Endothelial cell of umbilical vein (primary cell): ENCODE measurements at regions not wholly inside any gene's neighbourhood (a gene's known extent, or its start where the extent isn't known, plus 50 kb on each side); places are given as distances from the start of the nearest gene placed in this dataset.

Source experiments
- BruUV-seq: library from RNA; stranded (reverse); fragments of 400-500 nt; replicated peaks from 2 replicates; lab custom pipeline; 2021; lab: Mats Ljungman, UMichigan
- CTCF ChIA-PET: fragments of 300-600, 350-600 bp; sonication (Branson Sonifier 250); formaldehyde crosslinking; loops from one replicate; lab custom pipeline; 2021; ENCODE audit warnings: antibody characterized with exemption, inconsistent platforms; lab: Charles Lee
- POLR2A ChIA-PET: fragments of 300-600, 350-600 bp; sonication (Branson Sonifier 250); formaldehyde crosslinking; loops from one replicate; lab custom pipeline; 2021; ENCODE audit warnings: antibody characterized with exemption, inconsistent platforms; lab: Charles Lee
- DNase-seq: peaks from one replicate; pipeline ENCODE4 v3.0.0-alpha.2; 2011; ENCODE audit warnings: low read depth, low spot score
- FAIRE-seq: peaks from 2 replicates; lab custom pipeline; 2011; peaks lifted over from hg19 to GRCh38; lab: Jason Lieb, UNC
- H2AFZ ChIP-seq: 2 replicates; pipeline ENCODE4 v1.6.0; 2012; ENCODE audit warnings: low read depth, low read length, control low read depth, inconsistent platforms
- H3K27ac ChIP-seq: 2 replicates; pipeline ENCODE4 v1.5.1; 2011; ENCODE audit warnings: low read depth, mild to moderate bottlenecking, control low read depth, low read length, moderate library complexity; ENCODE audit not compliant: insufficient read depth
- H3K27me3 ChIP-seq, 2 experiments: 2 replicates each; pipeline versions ENCODE4 v1.6.0 to v1.6.1; 2011; ENCODE audit warnings: low read length in 2 of 2, mixed read lengths in 1 of 2; ENCODE audit not compliant: control insufficient read depth in 2 of 2, insufficient read depth in 2 of 2
- H3K36me3 ChIP-seq, 2 experiments: 2 replicates in 1 of 2; 3 replicates in 1 of 2; pipeline ENCODE4 v1.5.1; 2011; ENCODE audit warnings: low read length in 2 of 2, mild to moderate bottlenecking in 1 of 2, moderate library complexity in 1 of 2; ENCODE audit not compliant: control insufficient read depth in 2 of 2, insufficient read depth in 2 of 2; ENCODE audit errors: extremely low read depth in 1 of 2
- H3K4me1 ChIP-seq: 3 replicates; pipeline ENCODE4 v1.5.1; 2011; ENCODE audit warnings: mild to moderate bottlenecking, low read length; ENCODE audit not compliant: control insufficient read depth, insufficient read depth; ENCODE audit errors: extremely low read depth
- H3K4me2 ChIP-seq: 2 replicates; pipeline ENCODE4 v1.6.1; 2011; ENCODE audit warnings: low read length, control low read depth, mixed read lengths; ENCODE audit not compliant: insufficient read depth
- H3K4me3 ChIP-seq, 3 experiments: fragments of 200-600 bp in 1 of 3; sonication (generic), shearing (Covaris generic) in 1 of 3; replicated peaks in 1 of 3; 2 replicates each; pipeline ENCODE4 v1.5.1; 2011 to 2016; ENCODE audit warnings: control low read depth in 3 of 3, low read length in 3 of 3, mild to moderate bottlenecking in 2 of 3, inconsistent platforms in 1 of 3, low read depth in 1 of 3, moderate library complexity in 1 of 3; ENCODE audit not compliant: insufficient read depth in 1 of 3
- H3K79me2 ChIP-seq: 2 replicates; pipeline ENCODE4 v1.6.0; 2012; ENCODE audit warnings: low read length, inconsistent platforms; ENCODE audit not compliant: control insufficient read depth, insufficient read depth
- H3K9ac ChIP-seq: replicated peaks from 2 replicates; pipeline ENCODE3; 2011; ENCODE audit warnings: low read length, control low read depth; ENCODE audit not compliant: insufficient read depth; ENCODE audit errors: extremely low read depth
- H3K9me1 ChIP-seq: replicated peaks from 3 replicates; pipeline ENCODE4 v1.6.0; 2011; ENCODE audit warnings: mild to moderate bottlenecking, low read length; ENCODE audit not compliant: control insufficient read depth, insufficient read depth; ENCODE audit errors: extremely low read depth
- H3K9me3 ChIP-seq: replicated peaks from 2 replicates; pipeline ENCODE4 v1.5.1; 2012; ENCODE audit warnings: low read length, inconsistent platforms; ENCODE audit not compliant: control insufficient read depth, insufficient read depth
- H4K20me1 ChIP-seq: replicated peaks from 2 replicates; pipeline ENCODE3; 2011; ENCODE audit warnings: mild to moderate bottlenecking, low read length; ENCODE audit not compliant: control insufficient read depth, insufficient read depth; ENCODE audit errors: extremely low read depth
- CTCF ChIP-seq, 2 donors: IDR thresholded peaks; 1 replicate in 1 of 2; 2 replicates in 1 of 2; pipeline ENCODE4 v1.5.1; 2011; ENCODE audit warnings: low read length in 2 of 2, mild to moderate bottlenecking in 2 of 2, moderate library complexity in 2 of 2, control low read depth in 1 of 2, inconsistent platforms in 1 of 2, low read depth in 1 of 2; ENCODE audit not compliant: insufficient read depth in 1 of 2; ENCODE audit errors: extremely low read depth in 1 of 2
- EZH2 ChIP-seq: IDR thresholded peaks from 2 replicates; pipeline ENCODE4 v1.6.1; 2012; ENCODE audit warnings: borderline replicate concordance, low read depth, mild to moderate bottlenecking, moderate library complexity, low read length, inconsistent platforms; ENCODE audit not compliant: severe bottlenecking
- FOS ChIP-seq: IDR thresholded peaks from 2 replicates; pipeline ENCODE4 v1.6.1; 2011; ENCODE audit warnings: mild to moderate bottlenecking, low read length, moderate library complexity, borderline replicate concordance; ENCODE audit not compliant: insufficient read depth
- GATA2 ChIP-seq: IDR thresholded peaks from 2 replicates; pipeline ENCODE4 v1.7.0; 2011; ENCODE audit warnings: low read depth, mild to moderate bottlenecking, moderate library complexity, mixed read lengths, low read length; ENCODE audit not compliant: insufficient read length, insufficient read depth
- JUN ChIP-seq: IDR thresholded peaks from 2 replicates; pipeline ENCODE4 v1.6.1; 2011; ENCODE audit warnings: borderline replicate concordance, low read depth; ENCODE audit not compliant: insufficient read length, insufficient read depth
- POLR2A ChIP-seq: IDR thresholded peaks from 2 replicates; pipeline ENCODE4 v1.6.1; 2012; ENCODE audit warnings: low read depth, mild to moderate bottlenecking, control low read depth, low read length
- POLR2AphosphoS5 ChIP-seq: IDR thresholded peaks from 2 replicates; pipeline ENCODE4 v1.6.1; 2012; ENCODE audit warnings: low read depth, mild to moderate bottlenecking, control low read depth, low read length, moderate library complexity; ENCODE audit not compliant: insufficient read depth
- dilution Hi-C: fragments of 300-500 bp; cut with MboI; formaldehyde crosslinking; loops from one replicate; pipeline ENCODE4 v1.15.0; 2019; ENCODE audit warnings: low sequenced_read_pairs; ENCODE audit not compliant: extremely low pct_ligation_motif_present
- intact Hi-C: fragments of 100-400 bp; cut with micrococcal nuclease; formaldehyde crosslinking; loops from one replicate; pipeline ENCODE4 v1.10.0; 2022
- TF ChIP-seq, protein P1 (sequence below): IDR thresholded peaks from 2 replicates; pipeline ENCODE4 v1.6.1; 2011; ENCODE audit not compliant: insufficient read depth, insufficient read length

GRCh38 chr4:158051401-158052235, 121.2 kb downstream of the GASK1B start:
- BruUV-seq: no TSS peak
- CTCF ChIA-PET: no interaction called here

More at GRCh38 chr4:158051401-158052235, 121.2 kb downstream of the GASK1B start:
- no peaks in the 10 kb centered on the region for H3K36me3 ChIP-seq
- H3K9me1 ChIP-seq: no peaks in the 10 kb centered on the region
- no peaks in the 10 kb centered on the region for H3K4me1 ChIP-seq
- dilution Hi-C loops: no loop called here
- DNase-seq (no peak), FAIRE-seq (no peak)
- H3K27ac ChIP-seq: no peak overlapping the region
- H3K4me2 ChIP-seq: no peak overlapping the region
- intact Hi-C loops: loop anchor here (2.0 kb wide), 1 partner anchor 15 kb away; no protein-coding TSS in a partner anchor
- H3K9me3 ChIP-seq: no peaks in the 10 kb centered on the region
- no peak for TF ChIP-seq CTCF (IDR thresholded peaks at IDR 0.05; ENCODE audit: extremely low read depth in 1 of 2, insufficient read depth in 1 of 2, low read depth in 1 of 2, low read length in 2 of 2)
- no peak for TF ChIP-seq GATA2
- no peak for TF ChIP-seq FOS
- TF ChIP-seq POLR2A: no peak
- no peak for TF ChIP-seq EZH2
- no peak for TF ChIP-seq JUN
- TF ChIP-seq, protein P1, sequence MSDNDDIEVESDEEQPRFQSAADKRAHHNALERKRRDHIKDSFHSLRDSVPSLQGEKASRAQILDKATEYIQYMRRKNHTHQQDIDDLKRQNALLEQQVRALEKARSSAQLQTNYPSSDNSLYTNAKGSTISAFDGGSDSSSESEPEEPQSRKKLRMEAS: no peak
- TF ChIP-seq POLR2AphosphoS5: no peak
- H4K20me1 ChIP-seq: no peaks in the 10 kb centered on the region
- H3K79me2 ChIP-seq: no peaks in the 10 kb centered on the region
- H3K9ac ChIP-seq: no peak overlapping the region
- no peak overlapping the region for H3K4me3 ChIP-seq
- no peak overlapping the region for H2AFZ ChIP-seq
- POLR2A ChIA-PET: no interaction called here
- H3K27me3 ChIP-seq: no peaks in the 10 kb centered on the region
